GM19372 (cell line): ENCODE measurements at regions not wholly inside any gene's neighbourhood (a gene's known extent, or its start where the extent isn't known, plus 50 kb on each side); places are given as distances from the start of the nearest gene placed in this dataset.
"Not testable (repeated sequence)": the region's sequence is repeated elsewhere in the genome, so short reads cannot be mapped to it uniquely, and the experiment has no call there.

Source experiments
- ATAC-seq: cut with Tn5 transposase; IDR thresholded peaks from one replicate; pipeline ENCODE4 v1.9.1; 2021; ENCODE audit warnings: mild to moderate bottlenecking, low read depth, moderate library complexity; ENCODE audit not compliant: unreplicated experiment

- no peak for ATAC-seq
Observed at GRCh38 chr18:40159141-40160017, 1795.7 kb upstream of the PIK3C3 start.

- no peak for ATAC-seq
Observed at GRCh38 chr18:40157120-40157519, 1797.9 kb upstream of the PIK3C3 start.

- no peak for ATAC-seq
Observed at GRCh38 chr18:40152859-40153258, 1802.2 kb upstream of the PIK3C3 start.

GRCh38 chr18:40148960-40149359 is 1806.1 kb upstream of the PIK3C3 start:
- ATAC-seq = no peak

GRCh38 chr18:40133253-40133652 is 1821.8 kb upstream of the PIK3C3 start:
- no peak for ATAC-seq

GRCh38 chr18:40132438-40132837 is 1822.6 kb upstream of the PIK3C3 start:
- not testable (repeated sequence) for ATAC-seq

GRCh38 chr18:40124107-40124506 is 1830.9 kb upstream of the PIK3C3 start:
- ATAC-seq = no peak

- ATAC-seq = no peak
Observed at GRCh38 chr18:40120796-40121391, 1834.1 kb upstream of the PIK3C3 start.

- no peak for ATAC-seq
Observed at GRCh38 chr18:40120356-40120755, 1834.7 kb upstream of the PIK3C3 start.

- not testable (repeated sequence) for ATAC-seq
Observed at GRCh38 chr18:40119581-40119980, 1835.5 kb upstream of the PIK3C3 start.

GRCh38 chr18:40110455-40110854 is 1844.6 kb upstream of the PIK3C3 start:
- ATAC-seq = no peak

GRCh38 chr18:40109252-40110049 is 1845.6 kb upstream of the PIK3C3 start:
- no peak for ATAC-seq

GRCh38 chr18:40108596-40108995 is 1846.4 kb upstream of the PIK3C3 start:
- ATAC-seq = no peak

GRCh38 chr18:40102903-40103302 is 1852.1 kb upstream of the PIK3C3 start:
- no peak for ATAC-seq

- no peak for ATAC-seq
Observed at GRCh38 chr18:40099641-40100040, 1855.4 kb upstream of the PIK3C3 start.

- ATAC-seq = no peak
Observed at GRCh38 chr18:40096675-40097074, 1858.4 kb upstream of the PIK3C3 start.

- ATAC-seq = no peak
Observed at GRCh38 chr18:40094441-40094840, 1860.6 kb upstream of the PIK3C3 start.

GRCh38 chr18:40088130-40088529 is 1866.9 kb upstream of the PIK3C3 start:
- ATAC-seq = no peak

GRCh38 chr18:40079786-40080185 is 1875.2 kb upstream of the PIK3C3 start:
- no peak for ATAC-seq

- ATAC-seq = no peak
Observed at GRCh38 chr18:40075616-40076015, 1879.4 kb upstream of the PIK3C3 start.

GRCh38 chr18:40072761-40073160 is 1882.3 kb upstream of the PIK3C3 start:
- no peak for ATAC-seq
